ENCODE measurements at regions not wholly inside any gene's neighbourhood (a gene's known extent, or its start where the extent isn't known, plus 50 kb on each side); places are given as distances from the start of the nearest gene placed in this dataset.

DNA sequence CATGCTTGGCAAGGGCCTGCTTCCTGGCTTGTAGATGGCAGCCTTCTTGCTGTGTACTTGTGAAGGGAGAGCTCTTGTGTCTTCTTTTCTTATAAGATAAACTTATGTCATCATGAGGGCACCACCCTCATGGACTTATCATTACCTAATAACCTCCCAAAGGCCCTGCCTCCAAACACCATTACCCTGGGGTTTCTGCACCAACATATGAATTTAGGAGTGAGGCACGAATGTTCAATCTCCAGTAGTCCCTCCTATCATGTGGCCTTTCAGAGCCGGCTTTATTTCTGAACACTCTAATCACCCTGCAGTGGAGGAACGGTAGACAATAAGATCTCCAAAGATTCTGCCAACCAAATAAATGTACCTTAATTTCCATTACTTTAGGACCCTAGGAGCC is 144.3 kb downstream of the ABCC12 start:
- TF ChIP-seq ZFX (IDR thresholded peaks at IDR 0.05; ENCODE audit: borderline replicate concordance), result no peak
- no peak overlapping the region for H3K27ac ChIP-seq

DNA sequence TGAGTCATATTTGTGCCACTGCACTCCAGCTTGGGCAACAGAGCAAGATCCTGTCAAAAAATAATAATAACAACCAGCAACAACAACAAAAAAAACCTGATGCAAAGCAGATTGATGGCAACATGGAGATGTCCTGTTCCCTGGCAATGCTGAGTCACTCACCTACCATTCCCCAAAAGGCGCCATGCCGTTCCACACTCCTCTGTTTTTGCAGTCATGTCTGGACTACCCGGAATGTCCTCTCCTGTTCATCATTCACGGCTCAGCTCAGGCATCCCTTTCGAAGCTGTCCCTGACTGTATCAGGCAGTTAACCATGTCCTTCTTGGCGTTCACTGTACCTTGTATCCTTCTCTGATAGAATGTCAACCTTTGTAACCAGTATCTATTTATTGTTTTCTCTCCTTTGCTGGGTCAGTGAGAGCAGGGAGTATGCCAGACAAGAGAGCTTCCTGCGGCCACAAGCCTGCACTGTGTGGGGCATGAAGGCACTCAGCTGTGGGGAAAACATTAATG is 147.7 kb downstream of the ABCC12 start:
- TF ChIP-seq, protein P1, sequence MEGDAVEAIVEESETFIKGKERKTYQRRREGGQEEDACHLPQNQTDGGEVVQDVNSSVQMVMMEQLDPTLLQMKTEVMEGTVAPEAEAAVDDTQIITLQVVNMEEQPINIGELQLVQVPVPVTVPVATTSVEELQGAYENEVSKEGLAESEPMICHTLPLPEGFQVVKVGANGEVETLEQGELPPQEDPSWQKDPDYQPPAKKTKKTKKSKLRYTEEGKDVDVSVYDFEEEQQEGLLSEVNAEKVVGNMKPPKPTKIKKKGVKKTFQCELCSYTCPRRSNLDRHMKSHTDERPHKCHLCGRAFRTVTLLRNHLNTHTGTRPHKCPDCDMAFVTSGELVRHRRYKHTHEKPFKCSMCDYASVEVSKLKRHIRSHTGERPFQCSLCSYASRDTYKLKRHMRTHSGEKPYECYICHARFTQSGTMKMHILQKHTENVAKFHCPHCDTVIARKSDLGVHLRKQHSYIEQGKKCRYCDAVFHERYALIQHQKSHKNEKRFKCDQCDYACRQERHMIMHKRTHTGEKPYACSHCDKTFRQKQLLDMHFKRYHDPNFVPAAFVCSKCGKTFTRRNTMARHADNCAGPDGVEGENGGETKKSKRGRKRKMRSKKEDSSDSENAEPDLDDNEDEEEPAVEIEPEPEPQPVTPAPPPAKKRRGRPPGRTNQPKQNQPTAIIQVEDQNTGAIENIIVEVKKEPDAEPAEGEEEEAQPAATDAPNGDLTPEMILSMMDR (IDR thresholded peaks at IDR 0.05), result no peak
- TF ChIP-seq ZFX (IDR thresholded peaks at IDR 0.05; ENCODE audit: borderline replicate concordance), result no peak
- H3K27ac ChIP-seq, result no peak overlapping the region

DNA sequence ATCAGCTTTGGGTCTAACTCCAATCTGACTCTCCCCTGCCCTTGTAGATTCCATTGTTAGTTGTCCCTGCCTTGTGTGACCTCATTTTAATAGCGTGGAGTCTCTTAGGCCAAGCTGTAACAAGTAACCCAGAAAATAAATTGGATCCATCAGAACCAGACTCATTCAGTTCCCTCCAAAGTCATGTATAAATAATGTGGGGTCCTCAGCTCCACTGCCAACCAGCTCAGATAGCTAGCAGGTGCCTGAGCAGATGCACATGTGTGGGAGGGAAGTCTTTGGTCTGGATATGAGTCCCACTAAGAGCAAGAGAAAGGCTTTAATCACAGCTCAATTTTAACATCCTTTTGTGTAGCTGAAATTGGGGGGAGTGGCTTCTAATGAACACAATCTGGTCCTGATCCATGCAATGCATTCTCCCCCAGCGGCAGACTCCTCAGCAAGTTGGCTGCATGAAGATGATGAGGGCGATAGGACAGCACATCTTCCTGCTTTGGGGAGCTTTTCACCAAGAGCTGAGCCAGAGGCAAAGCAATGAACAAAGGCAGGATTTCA is 151.6 kb downstream of the ABCC12 start:
- TF ChIP-seq ZFX (IDR thresholded peaks at IDR 0.05; ENCODE audit: borderline replicate concordance), result no peak
- TF ChIP-seq, protein P1 (IDR thresholded peaks at IDR 0.05), result no peak

DNA sequence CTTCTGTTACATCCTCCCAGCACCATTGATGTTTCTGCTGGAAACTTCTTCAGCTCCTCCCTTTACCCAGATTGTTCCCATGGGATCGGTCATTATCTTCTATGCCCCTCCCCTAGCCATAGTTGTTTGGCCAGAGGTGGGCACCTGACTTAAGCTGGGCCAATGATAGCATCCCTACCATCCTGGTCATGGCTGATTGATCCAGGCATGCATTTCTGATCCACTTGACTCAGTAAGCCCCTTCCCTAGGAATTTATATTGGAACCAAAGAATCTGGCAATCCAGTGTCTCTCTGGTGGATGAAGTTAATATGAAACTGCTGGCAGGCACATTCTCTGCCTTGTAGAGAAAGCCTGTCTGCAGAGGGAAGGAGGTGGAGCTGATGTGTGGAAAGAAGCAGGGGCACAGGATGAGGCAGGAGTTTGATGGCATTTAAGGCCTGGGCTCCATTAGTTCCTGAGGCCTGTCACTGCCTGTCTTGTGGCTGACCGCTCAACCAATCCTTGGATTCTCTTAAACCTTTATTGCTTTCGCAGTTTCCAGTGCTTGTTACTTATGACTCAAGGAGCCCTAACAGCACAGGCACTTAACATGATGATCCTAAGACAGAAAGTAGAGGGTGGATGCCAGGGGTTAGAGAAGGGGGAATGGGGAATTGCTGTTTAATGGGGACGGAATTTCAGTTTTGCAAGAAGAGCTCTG is 152.4 kb downstream of the ABCC12 start:
- no peak overlapping the region for H3K27ac ChIP-seq
- TF ChIP-seq, protein P1 (IDR thresholded peaks at IDR 0.05), result no peak
- no peak for TF ChIP-seq ZFX (IDR thresholded peaks at IDR 0.05; ENCODE audit: borderline replicate concordance)

More for the DNA sequence above, 151.6 kb downstream of the ABCC12 start:
- H3K27ac ChIP-seq, result no peak overlapping the region

DNA sequence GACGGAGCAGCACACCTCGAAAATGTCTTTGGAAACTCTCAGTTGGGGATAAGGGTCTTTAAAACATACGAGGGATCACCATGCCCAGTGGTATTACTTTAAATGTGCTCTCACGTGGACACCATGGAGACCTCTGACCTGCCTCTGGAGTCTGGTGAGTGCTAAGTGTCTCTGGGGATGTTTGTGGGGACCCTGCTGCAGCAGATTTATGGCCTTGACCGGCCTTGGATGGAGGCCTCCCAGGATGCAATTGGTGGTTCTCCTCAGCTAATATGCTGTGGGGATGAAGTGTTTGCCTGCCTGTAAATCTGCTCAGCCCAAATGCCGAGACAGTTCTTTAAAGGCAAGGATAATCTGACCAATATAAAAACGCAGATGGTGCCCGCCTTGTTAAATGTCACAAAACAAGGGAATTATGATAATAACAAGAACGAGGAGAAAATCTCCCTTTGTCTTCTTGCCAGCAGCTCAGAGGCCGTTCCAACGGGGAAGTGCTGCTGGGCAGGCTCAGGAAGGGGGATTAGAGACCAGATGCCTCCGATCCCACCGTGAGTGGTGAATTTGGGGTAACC is 154.4 kb downstream of the ABCC12 start:
- no peak for TF ChIP-seq ZFX (IDR thresholded peaks at IDR 0.05; ENCODE audit: borderline replicate concordance)
- H3K27ac ChIP-seq, result no peak overlapping the region

DNA sequence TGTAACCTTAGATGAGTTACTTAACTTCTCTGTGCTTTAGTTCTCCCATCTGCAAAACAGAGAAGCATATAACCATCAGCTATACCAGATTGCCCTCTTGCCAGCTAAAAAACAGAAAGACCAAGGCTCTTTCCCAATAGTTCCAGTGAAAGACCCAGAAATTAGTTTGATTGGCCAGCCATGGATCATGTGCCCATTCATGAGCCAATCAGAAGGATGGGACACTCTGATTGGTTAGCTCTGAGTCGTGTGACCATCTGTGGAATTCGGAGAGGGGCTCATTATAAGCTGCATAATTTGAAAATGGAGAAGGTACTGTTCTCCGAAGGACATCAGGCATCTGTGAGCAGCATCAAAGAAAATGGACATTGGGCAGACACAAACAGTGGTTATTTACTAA is 155.2 kb downstream of the ABCC12 start:
- H3K27ac ChIP-seq, result no peak overlapping the region
- TF ChIP-seq, protein P1 (IDR thresholded peaks at IDR 0.05), result no peak
- TF ChIP-seq ZFX (IDR thresholded peaks at IDR 0.05; ENCODE audit: borderline replicate concordance), result no peak

DNA sequence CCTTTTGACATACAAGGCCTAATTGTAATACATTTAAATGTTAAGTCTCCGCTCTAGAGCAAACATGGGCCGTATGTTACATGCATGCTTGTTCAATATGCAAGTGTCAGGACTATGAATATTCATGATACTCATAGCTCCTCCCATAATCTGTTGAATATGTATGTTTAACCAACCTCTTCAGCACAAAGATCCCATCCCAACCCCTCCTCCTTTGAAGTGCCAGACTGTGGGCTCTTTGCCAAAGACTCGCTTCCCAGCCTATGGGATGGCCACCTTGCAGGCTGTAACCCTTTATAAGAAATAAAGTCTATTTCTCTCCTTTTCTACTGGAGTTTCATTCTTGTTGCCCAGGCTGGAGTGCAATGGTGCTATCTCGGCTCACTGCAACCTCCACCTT is 156.2 kb downstream of the ABCC12 start:
- no peak overlapping the region for H3K27ac ChIP-seq
- TF ChIP-seq, protein P1 (IDR thresholded peaks at IDR 0.05), result no peak
- TF ChIP-seq ZFX (IDR thresholded peaks at IDR 0.05; ENCODE audit: borderline replicate concordance), result no peak

DNA sequence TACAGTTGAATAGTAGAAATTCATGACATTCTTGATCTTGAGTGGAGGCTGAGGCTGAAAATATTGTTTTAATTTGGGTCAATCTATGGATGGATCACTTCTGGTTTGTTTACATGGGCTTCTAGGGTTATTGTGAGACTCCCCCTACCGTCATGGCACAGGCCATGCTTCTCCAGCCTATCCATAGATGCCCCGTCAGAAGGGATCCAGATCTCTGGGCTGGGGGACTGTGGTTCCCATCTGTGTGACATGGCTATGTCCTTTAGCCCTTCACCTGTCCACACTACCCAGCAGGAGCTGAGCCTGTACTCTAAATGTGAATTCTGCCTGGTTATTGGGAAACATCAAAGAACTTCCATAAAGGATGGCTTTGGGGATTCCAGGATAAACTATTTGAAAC is 160.4 kb downstream of the ABCC12 start:
- no peak for TF ChIP-seq ZFX (IDR thresholded peaks at IDR 0.05; ENCODE audit: borderline replicate concordance)
- TF ChIP-seq, protein P1 (IDR thresholded peaks at IDR 0.05), result no peak
- H3K27ac ChIP-seq, result no peak overlapping the region

Data from 22Rv1 (cell line).